ENCODE measurements at regions not wholly inside any gene's neighbourhood (a gene's known extent, or its start where the extent isn't known, plus 50 kb on each side); places are given as distances from the start of the nearest gene placed in this dataset.

DNA sequence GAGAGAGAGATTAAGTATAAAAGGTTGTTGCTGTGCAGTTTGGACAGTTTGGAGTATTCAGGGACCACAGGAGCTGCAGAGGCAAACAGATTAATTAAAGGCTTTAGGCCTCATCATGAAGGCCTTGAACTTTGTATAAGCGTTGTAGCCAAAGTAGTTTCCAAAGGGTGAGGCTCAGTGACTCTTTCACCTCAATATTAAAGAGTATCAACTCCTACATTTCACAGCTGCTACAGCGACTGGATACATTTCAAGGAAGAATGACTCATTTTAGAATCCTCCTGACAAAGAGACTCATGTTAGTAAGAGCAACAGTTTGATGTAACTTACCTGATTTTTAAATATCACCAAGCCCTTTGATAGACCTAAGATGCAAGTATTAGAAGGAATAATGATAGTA lies 355.5 kb downstream of the HLX start:
- H3K79me2 ChIP-seq (ENCODE audit: insufficient read depth, low read length), result no peaks in the 10 kb centered on the region
- TF ChIP-seq, protein P1, sequence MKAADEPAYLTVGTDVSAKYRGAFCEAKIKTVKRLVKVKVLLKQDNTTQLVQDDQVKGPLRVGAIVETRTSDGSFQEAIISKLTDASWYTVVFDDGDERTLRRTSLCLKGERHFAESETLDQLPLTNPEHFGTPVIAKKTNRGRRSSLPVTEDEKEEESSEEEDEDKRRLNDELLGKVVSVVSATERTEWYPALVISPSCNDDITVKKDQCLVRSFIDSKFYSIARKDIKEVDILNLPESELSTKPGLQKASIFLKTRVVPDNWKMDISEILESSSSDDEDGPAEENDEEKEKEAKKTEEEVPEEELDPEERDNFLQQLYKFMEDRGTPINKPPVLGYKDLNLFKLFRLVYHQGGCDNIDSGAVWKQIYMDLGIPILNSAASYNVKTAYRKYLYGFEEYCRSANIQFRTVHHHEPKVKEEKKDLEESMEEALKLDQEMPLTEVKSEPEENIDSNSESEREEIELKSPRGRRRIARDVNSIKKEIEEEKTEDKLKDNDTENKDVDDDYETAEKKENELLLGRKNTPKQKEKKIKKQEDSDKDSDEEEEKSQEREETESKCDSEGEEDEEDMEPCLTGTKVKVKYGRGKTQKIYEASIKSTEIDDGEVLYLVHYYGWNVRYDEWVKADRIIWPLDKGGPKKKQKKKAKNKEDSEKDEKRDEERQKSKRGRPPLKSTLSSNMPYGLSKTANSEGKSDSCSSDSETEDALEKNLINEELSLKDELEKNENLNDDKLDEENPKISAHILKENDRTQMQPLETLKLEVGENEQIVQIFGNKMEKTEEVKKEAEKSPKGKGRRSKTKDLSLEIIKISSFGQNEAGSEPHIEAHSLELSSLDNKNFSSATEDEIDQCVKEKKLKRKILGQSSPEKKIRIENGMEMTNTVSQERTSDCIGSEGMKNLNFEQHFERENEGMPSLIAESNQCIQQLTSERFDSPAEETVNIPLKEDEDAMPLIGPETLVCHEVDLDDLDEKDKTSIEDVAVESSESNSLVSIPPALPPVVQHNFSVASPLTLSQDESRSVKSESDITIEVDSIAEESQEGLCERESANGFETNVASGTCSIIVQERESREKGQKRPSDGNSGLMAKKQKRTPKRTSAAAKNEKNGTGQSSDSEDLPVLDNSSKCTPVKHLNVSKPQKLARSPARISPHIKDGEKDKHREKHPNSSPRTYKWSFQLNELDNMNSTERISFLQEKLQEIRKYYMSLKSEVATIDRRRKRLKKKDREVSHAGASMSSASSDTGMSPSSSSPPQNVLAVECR (CRISPR knock-in tag; IDR thresholded peaks at IDR 0.05; ENCODE audit: borderline replicate concordance), result no peak
- no peak for TF ChIP-seq SP1 (IDR thresholded peaks at IDR 0.05)
- no peak for TF ChIP-seq SP1 (CRISPR knock-in tag; IDR thresholded peaks at IDR 0.05)
- TF ChIP-seq ZNF382 (CRISPR knock-in tag; IDR thresholded peaks at IDR 0.05; ENCODE audit: borderline replicate concordance), result no peak
- TF ChIP-seq ZNF598 (CRISPR knock-in tag; IDR thresholded peaks at IDR 0.05; ENCODE audit: borderline replicate concordance), result no peak
- TF ChIP-seq ZNF138 (CRISPR knock-in tag; IDR thresholded peaks at IDR 0.05; ENCODE audit: low read depth), result no peak
- TF ChIP-seq MEIS1 (CRISPR knock-in tag; IDR thresholded peaks at IDR 0.05; ENCODE audit: borderline replicate concordance), result no peak
- TF ChIP-seq SIX4 (CRISPR knock-in tag; IDR thresholded peaks at IDR 0.05), result no peak
- TF ChIP-seq TAF15 (IDR thresholded peaks at IDR 0.05; ENCODE audit: low read depth, low read length, poor library complexity, severe bottlenecking), result no peak
- TF ChIP-seq, protein P2, sequence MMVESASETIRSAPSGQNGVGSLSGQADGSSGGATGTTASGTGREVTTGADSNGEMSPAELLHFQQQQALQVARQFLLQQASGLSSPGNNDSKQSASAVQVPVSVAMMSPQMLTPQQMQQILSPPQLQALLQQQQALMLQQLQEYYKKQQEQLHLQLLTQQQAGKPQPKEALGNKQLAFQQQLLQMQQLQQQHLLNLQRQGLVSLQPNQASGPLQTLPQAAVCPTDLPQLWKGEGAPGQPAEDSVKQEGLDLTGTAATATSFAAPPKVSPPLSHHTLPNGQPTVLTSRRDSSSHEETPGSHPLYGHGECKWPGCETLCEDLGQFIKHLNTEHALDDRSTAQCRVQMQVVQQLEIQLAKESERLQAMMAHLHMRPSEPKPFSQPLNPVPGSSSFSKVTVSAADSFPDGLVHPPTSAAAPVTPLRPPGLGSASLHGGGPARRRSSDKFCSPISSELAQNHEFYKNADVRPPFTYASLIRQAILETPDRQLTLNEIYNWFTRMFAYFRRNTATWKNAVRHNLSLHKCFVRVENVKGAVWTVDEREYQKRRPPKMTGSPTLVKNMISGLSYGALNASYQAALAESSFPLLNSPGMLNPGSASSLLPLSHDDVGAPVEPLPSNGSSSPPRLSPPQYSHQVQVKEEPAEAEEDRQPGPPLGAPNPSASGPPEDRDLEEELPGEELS (CRISPR knock-in tag; IDR thresholded peaks at IDR 0.05), result no peak
- no peak for TF ChIP-seq SP2 (CRISPR knock-in tag; IDR thresholded peaks at IDR 0.05)
- TF ChIP-seq MAFG (CRISPR knock-in tag; IDR thresholded peaks at IDR 0.05), result no peak
- TF ChIP-seq SRSF9 (IDR thresholded peaks at IDR 0.05; ENCODE audit: borderline replicate concordance, insufficient read depth, low read depth, low read length, poor library complexity, severe bottlenecking), result no peak
- no peak for TF ChIP-seq ZBTB7B (CRISPR knock-in tag; IDR thresholded peaks at IDR 0.05)
- no peaks in the 10 kb centered on the region for H4K20me1 ChIP-seq (ENCODE audit: insufficient read depth, low read length)
- no peaks in the 10 kb centered on the region for H3K27me3 ChIP-seq (ENCODE audit: control insufficient read depth in 1 of 2, insufficient read depth in 2 of 2, low read length in 2 of 2)
- DNase-seq (ENCODE audit: low spot score) (no peak), ATAC-seq (no peak), FAIRE-seq (no peak)
- intact Hi-C loops (cut with micrococcal nuclease; ENCODE audit: unreplicated experiment) (loop anchor here (1.0 kb wide), 1 partner anchor 16 kb away; no protein-coding TSS in a partner anchor), in situ Hi-C loops (cut with HindIII; ENCODE audit: extremely low pct_ligation_motif_present, low pct_unique_long_range_greater_than_20kb) (no loop called here)
- no peaks in the 10 kb centered on the region for H3K36me3 ChIP-seq (replicated peaks in 1 of 2; ENCODE audit: control insufficient read depth in 1 of 2, insufficient read depth in 2 of 2, low read length in 2 of 2)
- no peaks in the 10 kb centered on the region for H3K4me1 ChIP-seq (ENCODE audit: insufficient read depth, low read length)
- no peaks in the 10 kb centered on the region for H3K9me3 ChIP-seq (ENCODE audit: low read length)
- no peak overlapping the region for H3K27ac ChIP-seq (ENCODE audit: extremely low read length, insufficient read depth, low read length)
- H3K9ac ChIP-seq (ENCODE audit: insufficient read depth, low read depth, low read length), result no peak overlapping the region
- H2AFZ ChIP-seq (ENCODE audit: low read length), result no peak overlapping the region
- 6% methylated on average over 2 of the region's 2 CpGs for WGBS (ENCODE audit: low lambda C conversion rate)
- POLR2A ChIA-PET, result no interaction called here
- no peak overlapping the region for H3K4me3 ChIP-seq (replicated peaks in 1 of 3; ENCODE audit: insufficient read depth in 1 of 3, low read depth in 2 of 3, low read length in 3 of 3)
- BruUV-seq (replicated peaks), result no TSS peak
- H3K4me2 ChIP-seq (ENCODE audit: low read depth, low read length), result no peak overlapping the region
- CTCF ChIA-PET (ENCODE audit: low intra/inter-chr PET ratio, low total read pairs), result no interaction called here

Measured in HepG2 (cell line).